T-helper 17 cell (primary cell): ENCODE measurements at regions not wholly inside any gene's neighbourhood (a gene's known extent, or its start where the extent isn't known, plus 50 kb on each side); places are given as distances from the start of the nearest gene placed in this dataset.
A peak's percentile ranks its signal among the peaks of the same experiment; 100 is the strongest.

Source experiments
- ATAC-seq: fragments of 150-1000 bp; cut with Tn5 transposase; 2 replicates; pipeline ENCODE4 v1.10.0; 2021; ENCODE audit warnings: mild to moderate bottlenecking, moderate library complexity
- DNase-seq, 3 donors: peaks; one replicate each; pipeline versions ENCODE4 v3.0.0 to v3.0.0-alpha.2; 2020 to 2021
- H3K9me3 ChIP-seq: one replicate; pipeline ENCODE4 v1.7.0; 2013; ENCODE audit warnings: low read length, mild to moderate bottlenecking; ENCODE audit not compliant: control insufficient read depth, poor library complexity, severe bottlenecking
- H3K27ac Mint-ChIP-seq: one replicate; pipeline ENCODE4 v1.8.0; 2022; ENCODE audit warnings: mild to moderate bottlenecking, moderate library complexity, mixed read lengths
- H3K27me3 Mint-ChIP-seq: one replicate; pipeline ENCODE4 v1.8.0; 2022; ENCODE audit warnings: mixed read lengths
- H3K36me3 Mint-ChIP-seq: one replicate; pipeline ENCODE4 v1.8.0; 2022; ENCODE audit warnings: low read depth, mixed read lengths
- H3K4me1 Mint-ChIP-seq: one replicate; pipeline ENCODE4 v1.8.0; 2022; ENCODE audit warnings: mild to moderate bottlenecking, mixed read lengths
- H3K4me3 Mint-ChIP-seq: one replicate; pipeline ENCODE4 v1.8.0; 2022; ENCODE audit warnings: mild to moderate bottlenecking, moderate library complexity, mixed read lengths

GRCh38 chr18:11520536-11520935 lies 88.9 kb upstream of the SLC35G4 start:
- no peak overlapping the region for H3K27ac Mint-ChIP-seq
- H3K27me3 Mint-ChIP-seq = peaks cover 20% of the 10 kb centered on the region
- no peaks in the 10 kb centered on the region for H3K36me3 Mint-ChIP-seq
- H3K4me3 Mint-ChIP-seq = no peak overlapping the region
- H3K4me1 Mint-ChIP-seq = peaks cover 4% of the 10 kb centered on the region
- H3K9me3 ChIP-seq = no peaks in the 10 kb centered on the region
- ATAC-seq (no peak), DNase-seq (no peak)

GRCh38 chr18:11518788-11519685 lies 90.4 kb upstream of the SLC35G4 start:
- no peaks in the 10 kb centered on the region for H3K36me3 Mint-ChIP-seq
- peaks cover 4% of the 10 kb centered on the region for H3K4me1 Mint-ChIP-seq
- DNase-seq (no peak), ATAC-seq (peak; percentile 45)
- H3K9me3 ChIP-seq = no peaks in the 10 kb centered on the region
- no peak overlapping the region for H3K4me3 Mint-ChIP-seq
- peaks cover 18% of the 10 kb centered on the region for H3K27me3 Mint-ChIP-seq
- H3K27ac Mint-ChIP-seq = no peak overlapping the region

- Mint-ChIP-seq H3K36me3 (no peaks in the 10 kb centered on the region), H3K27ac (no peak overlapping the region), H3K4me3 (no peak overlapping the region), H3K4me1 (peaks cover 4% of the 10 kb centered on the region), H3K27me3 (peaks cover 5% of the 10 kb centered on the region)
- no peaks in the 10 kb centered on the region for H3K9me3 ChIP-seq
- DNase-seq = no peak
- no peak for ATAC-seq
Observed at GRCh38 chr18:11517704-11518103, 91.7 kb upstream of the SLC35G4 start.

- Mint-ChIP-seq H3K4me3 (no peak overlapping the region), H3K36me3 (no peaks in the 10 kb centered on the region), H3K4me1 (peaks cover 4% of the 10 kb centered on the region), H3K27ac (no peak overlapping the region), H3K27me3 (peaks cover 4% of the 10 kb centered on the region)
- no peaks in the 10 kb centered on the region for H3K9me3 ChIP-seq
- ATAC-seq (no peak), DNase-seq (no peak)
Observed at GRCh38 chr18:11516751-11517503, 92.5 kb upstream of the SLC35G4 start.

- no peaks in the 10 kb centered on the region for H3K9me3 ChIP-seq
- H3K36me3 Mint-ChIP-seq = no peaks in the 10 kb centered on the region
- DNase-seq (no peak), ATAC-seq (no peak)
- no peak overlapping the region for H3K27ac Mint-ChIP-seq
- H3K27me3 Mint-ChIP-seq = no peaks in the 10 kb centered on the region
- no peak overlapping the region for H3K4me3 Mint-ChIP-seq
- peaks cover 4% of the 10 kb centered on the region for H3K4me1 Mint-ChIP-seq
Observed at GRCh38 chr18:11514267-11514666, 95.1 kb upstream of the SLC35G4 start.

- H3K4me1 Mint-ChIP-seq = peaks cover 4% of the 10 kb centered on the region
- peak overlapping the region; percentile 47 for H3K4me3 Mint-ChIP-seq
- H3K27ac Mint-ChIP-seq = no peak overlapping the region
- no peaks in the 10 kb centered on the region for H3K9me3 ChIP-seq
- no peak for DNase-seq
- ATAC-seq = no peak
- H3K27me3 Mint-ChIP-seq = no peaks in the 10 kb centered on the region
- H3K36me3 Mint-ChIP-seq = no peaks in the 10 kb centered on the region
Observed at GRCh38 chr18:11512096-11513025, 97.0 kb upstream of the SLC35G4 start.

GRCh38 chr18:11511434-11512095 lies 97.8 kb upstream of the SLC35G4 start:
- H3K27me3 Mint-ChIP-seq = peaks cover 6% of the 10 kb centered on the region
- H3K4me3 Mint-ChIP-seq = peak overlapping the region; percentile 52
- DNase-seq = no peak
- no peaks in the 10 kb centered on the region for H3K36me3 Mint-ChIP-seq
- no peak overlapping the region for H3K27ac Mint-ChIP-seq
- no peak for ATAC-seq
- no peaks in the 10 kb centered on the region for H3K9me3 ChIP-seq
- peaks cover 4% of the 10 kb centered on the region for H3K4me1 Mint-ChIP-seq

- DNase-seq (no peak), ATAC-seq (no peak)
- no peaks in the 10 kb centered on the region for H3K9me3 ChIP-seq
- H3K4me3 Mint-ChIP-seq = no peak overlapping the region
- no peaks in the 10 kb centered on the region for H3K36me3 Mint-ChIP-seq
- no peak overlapping the region for H3K27ac Mint-ChIP-seq
- peaks cover 16% of the 10 kb centered on the region for H3K27me3 Mint-ChIP-seq
- peaks cover 4% of the 10 kb centered on the region for H3K4me1 Mint-ChIP-seq
Observed at GRCh38 chr18:11506856-11507255, 102.5 kb upstream of the SLC35G4 start.

- Mint-ChIP-seq H3K4me3 (no peak overlapping the region), H3K36me3 (no peaks in the 10 kb centered on the region)
Observed at GRCh38 chr18:11505993-11506392, 103.4 kb upstream of the SLC35G4 start.

GRCh38 chr18:11504962-11505361 lies 104.4 kb upstream of the SLC35G4 start:
- Mint-ChIP-seq H3K4me1 (no peaks in the 10 kb centered on the region), H3K27me3 (peaks cover 22% of the 10 kb centered on the region), H3K4me3 (no peak overlapping the region), H3K27ac (no peak overlapping the region), H3K36me3 (no peaks in the 10 kb centered on the region)
- no peak for ATAC-seq
- no peaks in the 10 kb centered on the region for H3K9me3 ChIP-seq
- DNase-seq = no peak

More at GRCh38 chr18:11505993-11506392, 103.4 kb upstream of the SLC35G4 start:
- no peaks in the 10 kb centered on the region for H3K9me3 ChIP-seq
- H3K27me3 Mint-ChIP-seq = peaks cover 16% of the 10 kb centered on the region
- no peaks in the 10 kb centered on the region for H3K4me1 Mint-ChIP-seq
- ATAC-seq = no peak
- H3K27ac Mint-ChIP-seq = no peak overlapping the region
- no peak for DNase-seq

GRCh38 chr18:11502368-11502767 lies 107.0 kb upstream of the SLC35G4 start:
- no peak for ATAC-seq
- no peaks in the 10 kb centered on the region for H3K4me1 Mint-ChIP-seq
- H3K27me3 Mint-ChIP-seq = peaks cover 32% of the 10 kb centered on the region
- H3K36me3 Mint-ChIP-seq = no peaks in the 10 kb centered on the region
- no peak overlapping the region for H3K4me3 Mint-ChIP-seq
- no peak overlapping the region for H3K27ac Mint-ChIP-seq
- DNase-seq = no peak
- H3K9me3 ChIP-seq = no peaks in the 10 kb centered on the region

- H3K27ac Mint-ChIP-seq = no peak overlapping the region
Observed at GRCh38 chr18:11501352-11501751, 108.0 kb upstream of the SLC35G4 start.

More at GRCh38 chr18:11501352-11501751, 108.0 kb upstream of the SLC35G4 start:
- Mint-ChIP-seq H3K27me3 (peaks cover 28% of the 10 kb centered on the region), H3K4me1 (no peaks in the 10 kb centered on the region), H3K36me3 (no peaks in the 10 kb centered on the region), H3K4me3 (no peak overlapping the region)
- DNase-seq = no peak
- H3K9me3 ChIP-seq = no peaks in the 10 kb centered on the region
- ATAC-seq = no peak
